HEK293 (cell line): ENCODE measurements at regions not wholly inside any gene's neighbourhood (a gene's known extent, or its start where the extent isn't known, plus 50 kb on each side); places are given as distances from the start of the nearest gene placed in this dataset.

Experiments used
- CTCF ChIA-PET: fragments of 350-600 bp; formaldehyde crosslinking; extraction: SDS; loops from one replicate; lab custom pipeline; 2021; ENCODE audit warnings: antibody characterized with exemption; lab: Yijun Ruan, JAX
- POLR2A ChIA-PET: fragments of 300-600 bp; formaldehyde crosslinking; extraction: SDS; loops from one replicate; lab custom pipeline; 2020; ENCODE audit warnings: antibody characterized with exemption, inconsistent platforms; lab: Yijun Ruan, JAX
- H3K27ac ChIP-seq: fragments of 200-500 bp; sonication (Bioruptor generic); 2 replicates; pipeline ENCODE4 v1.5.1; 2014; ENCODE audit warnings: low read depth, low read length, control low read depth, inconsistent platforms; ENCODE audit errors: extremely low read depth
- H3K36me3 ChIP-seq, 2 experiments: fragments of 200-500 bp in 1 of 2; sonication (Bioruptor generic) in 1 of 2; 1 replicate in 1 of 2; 2 replicates in 1 of 2; pipeline ENCODE4 v1.5.1; 2014 to 2017; ENCODE audit warnings: inconsistent platforms in 2 of 2, low read length in 2 of 2; ENCODE audit not compliant: control insufficient read depth in 2 of 2, insufficient read depth in 1 of 2
- H3K4me1 ChIP-seq: fragments of 200-500 bp; sonication (Bioruptor generic); 2 replicates; pipeline ENCODE4 v1.5.1; 2014; ENCODE audit warnings: mild to moderate bottlenecking, low read length, inconsistent platforms; ENCODE audit not compliant: control insufficient read depth, insufficient read depth
- H3K4me3 ChIP-seq: 2 replicates; pipeline ENCODE4 v1.5.1; 2011; ENCODE audit warnings: low read depth, mild to moderate bottlenecking, control low read depth, low read length, moderate library complexity
- H3K9me3 ChIP-seq: fragments of 200-500 bp; sonication (Bioruptor generic); 2 replicates; pipeline ENCODE4 v1.5.1; 2014; ENCODE audit warnings: low read depth, low read length, inconsistent platforms; ENCODE audit not compliant: control insufficient read depth, insufficient read depth
- BCL11B ChIP-seq: fragments of 450-650 bp; formaldehyde crosslinking; IDR thresholded peaks from 2 replicates; pipeline ENCODE4 v1.5.1; 2016; ENCODE audit warnings: low read depth, missing biosample characterization, missing genetic modification characterization
- HOXA7 ChIP-seq: sonication (generic); formaldehyde crosslinking; IDR thresholded peaks from 2 replicates; pipeline ENCODE4 v1.8.1; 2022; ENCODE audit warnings: missing genetic modification reagents, borderline replicate concordance
- INSM2 ChIP-seq: fragments of 450-650 bp; formaldehyde crosslinking; IDR thresholded peaks from 2 replicates; pipeline ENCODE4 v1.5.1; 2016; ENCODE audit warnings: missing biosample characterization, missing genetic modification characterization
- ZBTB20 ChIP-seq: fragments of 450-650 bp; formaldehyde crosslinking; IDR thresholded peaks from 2 replicates; pipeline ENCODE4 v1.5.1; 2016; ENCODE audit warnings: missing biosample characterization, missing genetic modification characterization
- ZNF155 ChIP-seq: fragments of 450-650 bp; formaldehyde crosslinking; IDR thresholded peaks from 2 replicates; pipeline ENCODE4 v1.5.1; 2016; ENCODE audit warnings: missing biosample characterization, missing genetic modification characterization
- ZNF211 ChIP-seq: fragments of 450-650 bp; formaldehyde crosslinking; IDR thresholded peaks from 2 replicates; pipeline ENCODE4 v1.5.1; 2016; ENCODE audit warnings: low read depth, missing biosample characterization, missing genetic modification characterization
- ZNF280D ChIP-seq: fragments of 450-650 bp; formaldehyde crosslinking; IDR thresholded peaks from 2 replicates; pipeline ENCODE4 v1.5.1; 2016; ENCODE audit warnings: missing biosample characterization, missing genetic modification characterization
- ZNF311 ChIP-seq: fragments of 450-650 bp; formaldehyde crosslinking; IDR thresholded peaks from 2 replicates; pipeline ENCODE4 v1.5.1; 2017; ENCODE audit warnings: missing biosample characterization, missing genetic modification characterization, borderline replicate concordance
- ZNF350 ChIP-seq: fragments of 450-650 bp; formaldehyde crosslinking; IDR thresholded peaks from 2 replicates; pipeline ENCODE4 v1.5.0; 2017; ENCODE audit warnings: missing biosample characterization, mild to moderate bottlenecking, missing genetic modification characterization
- ZNF391 ChIP-seq: fragments of 450-650 bp; formaldehyde crosslinking; IDR thresholded peaks from 2 replicates; pipeline ENCODE4 v1.5.1; 2016; ENCODE audit warnings: low read depth, missing biosample characterization, missing genetic modification characterization, borderline replicate concordance
- ZNF398 ChIP-seq: fragments of 450-650 bp; formaldehyde crosslinking; IDR thresholded peaks from 2 replicates; pipeline ENCODE4 v1.5.1; 2017; ENCODE audit warnings: missing biosample characterization, missing genetic modification characterization
- ZNF423 ChIP-seq: fragments of 450-650 bp; formaldehyde crosslinking; IDR thresholded peaks from 2 replicates; pipeline ENCODE4 v1.5.1; 2016; ENCODE audit warnings: missing biosample characterization, missing genetic modification characterization
- ZNF449 ChIP-seq: fragments of 450-650 bp; formaldehyde crosslinking; IDR thresholded peaks from 2 replicates; pipeline ENCODE4 v1.5.1; 2017; ENCODE audit warnings: missing biosample characterization, mild to moderate bottlenecking, missing genetic modification characterization, moderate library complexity
- ZNF501 ChIP-seq: fragments of 450-650 bp; formaldehyde crosslinking; IDR thresholded peaks from 2 replicates; pipeline ENCODE4 v1.5.1; 2016; ENCODE audit warnings: missing biosample characterization, missing genetic modification characterization
- ZNF629 ChIP-seq: fragments of 450-650 bp; formaldehyde crosslinking; IDR thresholded peaks from 2 replicates; pipeline ENCODE4 v1.5.1; 2017; ENCODE audit warnings: missing biosample characterization, missing genetic modification characterization

GRCh38 chr2:123928358-123928757, 96.7 kb upstream of the CNTNAP5 start:
- no peaks in the 10 kb centered on the region for H3K9me3 ChIP-seq
- POLR2A ChIA-PET, result no interaction called here
- H3K36me3 ChIP-seq, result no peaks in the 10 kb centered on the region
- TF ChIP-seq INSM2 (tag by site-specific recombination) (no peak), ZNF449 (tag by site-specific recombination) (no peak)
- H3K4me1 ChIP-seq, result no peaks in the 10 kb centered on the region
- no peak overlapping the region for H3K4me3 ChIP-seq
- no peak overlapping the region for H3K27ac ChIP-seq
- CTCF ChIA-PET, result no interaction called here

- H3K4me1 ChIP-seq, result no peaks in the 10 kb centered on the region
- ChIA-PET POLR2A (no interaction called here), CTCF (no interaction called here)
- H3K4me3 ChIP-seq, result no peak overlapping the region
- TF ChIP-seq HOXA7 (CRISPR knock-in tag) (no peak), ZNF280D (tag by site-specific recombination) (no peak), ZBTB20 (tag by site-specific recombination) (no peak), ZNF155 (tag by site-specific recombination) (no peak), ZNF423 (tag by site-specific recombination) (no peak), ZNF391 (tag by site-specific recombination) (no peak), ZNF501 (tag by site-specific recombination) (no peak), ZNF211 (no peak), ZNF311 (tag by site-specific recombination) (no peak), ZNF629 (tag by site-specific recombination) (no peak), ZNF350 (tag by site-specific recombination) (no peak), ZNF398 (tag by site-specific recombination) (no peak), ZNF449 (tag by site-specific recombination) (no peak), BCL11B (tag by site-specific recombination) (no peak)
- no peaks in the 10 kb centered on the region for H3K36me3 ChIP-seq
- no peak overlapping the region for H3K27ac ChIP-seq
- H3K9me3 ChIP-seq, result no peaks in the 10 kb centered on the region
Measured at GRCh38 chr2:123935405-123935804, 89.7 kb upstream of the CNTNAP5 start.
